ENCODE measurements at regions not wholly inside any gene's neighbourhood (a gene's known extent, or its start where the extent isn't known, plus 50 kb on each side); places are given as distances from the start of the nearest gene placed in this dataset.

DNA sequence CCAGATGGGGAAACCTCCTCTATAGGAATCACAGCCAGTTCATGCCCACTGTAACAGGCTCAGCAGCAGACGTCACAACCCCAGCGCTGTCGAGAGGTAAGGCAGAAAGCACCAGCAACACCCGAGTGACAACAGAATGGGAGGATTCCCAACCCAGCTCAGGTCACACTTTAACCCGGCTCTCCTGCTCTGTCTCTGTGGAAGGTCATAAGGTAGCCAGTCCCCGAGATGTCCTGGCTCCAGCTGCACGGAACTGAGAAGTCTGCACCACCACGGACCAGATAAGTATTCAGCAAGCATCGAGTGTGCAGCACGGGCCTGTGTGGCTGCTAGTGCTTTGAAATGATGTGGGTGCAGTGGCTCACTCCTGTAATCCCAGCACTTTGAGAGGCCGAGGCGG lies 236.7 kb upstream of the TCERG1L start (continued):
- TF ChIP-seq ZNF217 (IDR thresholded peaks at IDR 0.05) (no peak), ZNF24 (IDR thresholded peaks at IDR 0.05) (no peak), KLF5 (IDR thresholded peaks at IDR 0.05; ENCODE audit: partially characterized antibody) (no peak), WRNIP1 (IDR thresholded peaks at IDR 0.05; ENCODE audit: borderline replicate concordance, low read depth, low read length) (no peak), BMI1 (IDR thresholded peaks at IDR 0.05; ENCODE audit: borderline replicate concordance) (no peak), YY1 (IDR thresholded peaks at IDR 0.05; ENCODE audit: low read depth, low read length) (no peak)
- TF ChIP-seq, protein P1, sequence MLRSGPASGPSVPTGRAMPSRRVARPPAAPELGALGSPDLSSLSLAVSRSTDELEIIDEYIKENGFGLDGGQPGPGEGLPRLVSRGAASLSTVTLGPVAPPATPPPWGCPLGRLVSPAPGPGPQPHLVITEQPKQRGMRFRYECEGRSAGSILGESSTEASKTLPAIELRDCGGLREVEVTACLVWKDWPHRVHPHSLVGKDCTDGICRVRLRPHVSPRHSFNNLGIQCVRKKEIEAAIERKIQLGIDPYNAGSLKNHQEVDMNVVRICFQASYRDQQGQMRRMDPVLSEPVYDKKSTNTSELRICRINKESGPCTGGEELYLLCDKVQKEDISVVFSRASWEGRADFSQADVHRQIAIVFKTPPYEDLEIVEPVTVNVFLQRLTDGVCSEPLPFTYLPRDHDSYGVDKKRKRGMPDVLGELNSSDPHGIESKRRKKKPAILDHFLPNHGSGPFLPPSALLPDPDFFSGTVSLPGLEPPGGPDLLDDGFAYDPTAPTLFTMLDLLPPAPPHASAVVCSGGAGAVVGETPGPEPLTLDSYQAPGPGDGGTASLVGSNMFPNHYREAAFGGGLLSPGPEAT (IDR thresholded peaks at IDR 0.05; ENCODE audit: low read depth): no peak

DNA sequence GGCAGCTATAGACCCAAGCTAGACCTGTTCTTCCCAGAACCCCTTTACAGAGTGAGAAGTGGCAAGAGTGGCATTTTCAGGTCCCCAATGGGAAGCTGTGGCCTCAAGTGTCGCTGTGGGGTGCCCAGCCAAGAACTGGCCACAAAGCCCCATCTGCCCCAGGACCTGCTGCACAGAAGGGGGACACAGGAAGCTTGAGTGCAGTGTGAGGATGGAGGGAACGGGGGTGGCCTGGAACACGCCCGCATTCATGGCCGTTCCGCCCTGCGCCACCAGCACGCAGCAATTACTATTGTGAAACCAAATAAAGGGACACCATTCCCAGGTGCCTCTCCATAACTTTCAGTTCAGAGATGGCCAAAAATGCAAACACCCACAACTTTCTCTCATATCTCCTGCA lies 237.6 kb upstream of the TCERG1L start:
- no peak for FAIRE-seq
- in situ Hi-C loops (cut with MboI) (no loop called here), intact Hi-C loops (cut with micrococcal nuclease; ENCODE audit: unreplicated experiment) (no loop called here)
- no peak overlapping the region for H3K4me3 ChIP-seq
- RAD21 ChIA-PET (ENCODE audit: unreplicated experiment): no interaction called here
- no peaks in the 10 kb centered on the region; the same call in 2 of the 3 replicates for H3K9me3 ChIP-seq (replicated peaks; ENCODE audit: control insufficient read depth, insufficient read depth, low read length)
- H3K79me2 ChIP-seq (ENCODE audit: control insufficient read depth, insufficient read depth, low read length): no peaks in the 10 kb centered on the region
- POLR2A ChIA-PET: no interaction called here
- H2AFZ ChIP-seq (ENCODE audit: control insufficient read depth, low read depth, low read length): no peak overlapping the region
- BruUV-seq (replicated peaks): no TSS peak
- CTCF ChIA-PET: no interaction called here
- SMC1A ChIA-PET (ENCODE audit: uncharacterized antibody, unreplicated experiment): no interaction called here
- no peak overlapping the region for H3K9ac ChIP-seq (ENCODE audit: control insufficient read depth, insufficient read depth, low read length)
- no peaks in the 10 kb centered on the region for H3K4me1 ChIP-seq (ENCODE audit: control insufficient read depth, insufficient read depth, low read length)
- no peak overlapping the region for H3K4me2 ChIP-seq (ENCODE audit: control insufficient read depth, insufficient read depth)
- ATAC-seq: no peak
- WGBS (ENCODE audit: insufficient coverage, insufficient replicate concordance, low lambda C conversion rate, missing lambda C conversion rate): 49% methylated on average over 8 of the region's 8 CpGs
- DNase-seq (ENCODE audit: low read depth, low spot score): no peak
- H3K36me3 ChIP-seq (ENCODE audit: control insufficient read depth in 2 of 2, insufficient read depth in 2 of 2, low read length in 1 of 2): no peaks in the 10 kb centered on the region
- H3K27me3 ChIP-seq (replicated peaks in 1 of 2; ENCODE audit: control insufficient read depth in 2 of 2, insufficient read depth in 2 of 2, low read length in 1 of 2): no peaks in the 10 kb centered on the region
- H3K27ac ChIP-seq (ENCODE audit: control insufficient read depth, insufficient read depth): no peak overlapping the region
- no peaks in the 10 kb centered on the region for H4K20me1 ChIP-seq (ENCODE audit: control insufficient read depth, insufficient read depth)
- TF ChIP-seq, protein P2, sequence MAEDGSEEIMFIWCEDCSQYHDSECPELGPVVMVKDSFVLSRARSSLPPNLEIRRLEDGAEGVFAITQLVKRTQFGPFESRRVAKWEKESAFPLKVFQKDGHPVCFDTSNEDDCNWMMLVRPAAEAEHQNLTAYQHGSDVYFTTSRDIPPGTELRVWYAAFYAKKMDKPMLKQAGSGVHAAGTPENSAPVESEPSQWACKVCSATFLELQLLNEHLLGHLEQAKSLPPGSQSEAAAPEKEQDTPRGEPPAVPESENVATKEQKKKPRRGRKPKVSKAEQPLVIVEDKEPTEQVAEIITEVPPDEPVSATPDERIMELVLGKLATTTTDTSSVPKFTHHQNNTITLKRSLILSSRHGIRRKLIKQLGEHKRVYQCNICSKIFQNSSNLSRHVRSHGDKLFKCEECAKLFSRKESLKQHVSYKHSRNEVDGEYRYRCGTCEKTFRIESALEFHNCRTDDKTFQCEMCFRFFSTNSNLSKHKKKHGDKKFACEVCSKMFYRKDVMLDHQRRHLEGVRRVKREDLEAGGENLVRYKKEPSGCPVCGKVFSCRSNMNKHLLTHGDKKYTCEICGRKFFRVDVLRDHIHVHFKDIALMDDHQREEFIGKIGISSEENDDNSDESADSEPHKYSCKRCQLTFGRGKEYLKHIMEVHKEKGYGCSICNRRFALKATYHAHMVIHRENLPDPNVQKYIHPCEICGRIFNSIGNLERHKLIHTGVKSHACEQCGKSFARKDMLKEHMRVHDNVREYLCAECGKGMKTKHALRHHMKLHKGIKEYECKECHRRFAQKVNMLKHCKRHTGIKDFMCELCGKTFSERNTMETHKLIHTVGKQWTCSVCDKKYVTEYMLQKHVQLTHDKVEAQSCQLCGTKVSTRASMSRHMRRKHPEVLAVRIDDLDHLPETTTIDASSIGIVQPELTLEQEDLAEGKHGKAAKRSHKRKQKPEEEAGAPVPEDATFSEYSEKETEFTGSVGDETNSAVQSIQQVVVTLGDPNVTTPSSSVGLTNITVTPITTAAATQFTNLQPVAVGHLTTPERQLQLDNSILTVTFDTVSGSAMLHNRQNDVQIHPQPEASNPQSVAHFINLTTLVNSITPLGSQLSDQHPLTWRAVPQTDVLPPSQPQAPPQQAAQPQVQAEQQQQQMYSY (CRISPR knock-in tag; IDR thresholded peaks at IDR 0.05): no peak
- TF ChIP-seq LARP7 (IDR thresholded peaks at IDR 0.05) (no peak), RUNX3 (IDR thresholded peaks at IDR 0.05; ENCODE audit: low read length) (no peak), TCF12 (IDR thresholded peaks at IDR 0.05; ENCODE audit: low read depth, low read length) (no peak), NRF1 (conservative IDR thresholded peaks at IDR 0.05; ENCODE audit: low read depth, low read length) (no peak), CREB1 (IDR thresholded peaks at IDR 0.05; ENCODE audit: low read depth) (no peak), MYB (IDR thresholded peaks at IDR 0.05; ENCODE audit: borderline replicate concordance, low read depth, low read length) (no peak), WRNIP1 (IDR thresholded peaks at IDR 0.05; ENCODE audit: borderline replicate concordance, low read depth, low read length) (no peak), BMI1 (IDR thresholded peaks at IDR 0.05; ENCODE audit: borderline replicate concordance) (no peak), GATAD2B (conservative IDR thresholded peaks at IDR 0.05; ENCODE audit: low read depth) (no peak), CBX3 (IDR thresholded peaks at IDR 0.05; ENCODE audit: borderline replicate concordance, low read depth) (no peak), ZNF384 (IDR thresholded peaks at IDR 0.05; ENCODE audit: borderline replicate concordance, low read depth, low read length) (no peak), SREBF2 (IDR thresholded peaks at IDR 0.05; ENCODE audit: low read length) (no peak), JUNB (IDR thresholded peaks at IDR 0.05) (no peak), HDAC6 (IDR thresholded peaks at IDR 0.05; ENCODE audit: unreplicated experiment) (no peak)
